BLaER1 (cell line): ENCODE measurements at regions not wholly inside any gene's neighbourhood (a gene's known extent, or its start where the extent isn't known, plus 50 kb on each side); places are given as distances from the start of the nearest gene placed in this dataset.

Source experiments
- H3K27ac ChIP-seq: shearing (Covaris generic); formaldehyde crosslinking; 2 replicates; pipeline ENCODE4 v1.8.1; 2022
- H3K27me3 ChIP-seq: shearing (Covaris generic); formaldehyde crosslinking; 2 replicates; pipeline ENCODE4 v1.8.1; 2022
- H3K36me3 ChIP-seq: shearing (Covaris generic); formaldehyde crosslinking; 2 replicates; pipeline ENCODE4 v1.8.1; 2022
- H3K4me1 ChIP-seq: shearing (Covaris generic); formaldehyde crosslinking; 2 replicates; pipeline ENCODE4 v1.8.1; 2022
- H3K4me2 ChIP-seq: shearing (Covaris generic); formaldehyde crosslinking; 2 replicates; pipeline ENCODE4 v1.8.1; 2022
- H3K4me3 ChIP-seq: shearing (Covaris generic); formaldehyde crosslinking; 2 replicates; pipeline ENCODE4 v1.8.1; 2022
- H3K9ac ChIP-seq: shearing (Covaris generic); formaldehyde crosslinking; 2 replicates; pipeline ENCODE4 v1.8.1; 2022
- H3K9me3 ChIP-seq: shearing (Covaris generic); formaldehyde crosslinking; 2 replicates; pipeline ENCODE4 v1.8.1; 2022
- H4K20me1 ChIP-seq: shearing (Covaris generic); formaldehyde crosslinking; 2 replicates; pipeline ENCODE4 v1.8.1; 2022
- Cebpa-rat ChIP-seq: shearing (Covaris generic); IDR thresholded peaks from 2 replicates; pipeline ENCODE4 v1.8.1; 2022

- no peak overlapping the region for H3K27ac ChIP-seq
- no peak overlapping the region for H3K4me2 ChIP-seq
Measured at GRCh38 chr14:50045837-50046236, 70.5 kb downstream of the VCPKMT start.

GRCh38 chr14:50047274-50047676, 69.1 kb downstream of the VCPKMT start:
- Histone ChIP-seq H3K4me3 (no peak overlapping the region), H3K27ac (no peak overlapping the region), H4K20me1 (no peaks in the 10 kb centered on the region), H3K9me3 (peaks cover 4% of the 10 kb centered on the region; the same call in 1 of the 2 replicates), H3K27me3 (no peaks in the 10 kb centered on the region), H3K4me2 (peak overlapping the region; percentile 40), H3K4me1 (peaks cover 39% of the 10 kb centered on the region), H3K9ac (no peak overlapping the region), H3K36me3 (no peaks in the 10 kb centered on the region)
- no peak for TF ChIP-seq Cebpa-rat

More at GRCh38 chr14:50045837-50046236, 70.5 kb downstream of the VCPKMT start:
- Histone ChIP-seq H3K27me3 (no peaks in the 10 kb centered on the region), H3K4me3 (no peak overlapping the region), H3K9ac (no peak overlapping the region), H3K4me1 (peaks cover 43% of the 10 kb centered on the region), H4K20me1 (no peaks in the 10 kb centered on the region), H3K36me3 (no peaks in the 10 kb centered on the region), H3K9me3 (peaks cover 4% of the 10 kb centered on the region; the same call in 1 of the 2 replicates)
- no peak for TF ChIP-seq Cebpa-rat

GRCh38 chr14:50049093-50049492, 67.3 kb downstream of the VCPKMT start:
- no peak overlapping the region for H3K4me2 ChIP-seq
- H3K27me3 ChIP-seq = no peaks in the 10 kb centered on the region

GRCh38 chr14:50049703-50050570, 66.4 kb downstream of the VCPKMT start:
- Histone ChIP-seq H3K27ac (no peak overlapping the region), H3K27me3 (no peaks in the 10 kb centered on the region), H4K20me1 (no peaks in the 10 kb centered on the region), H3K4me2 (no peak overlapping the region), H3K4me1 (peaks cover 21% of the 10 kb centered on the region), H3K36me3 (no peaks in the 10 kb centered on the region), H3K9ac (no peak overlapping the region), H3K9me3 (peaks cover 4% of the 10 kb centered on the region; the same call in 1 of the 2 replicates), H3K4me3 (no peak overlapping the region)
- TF ChIP-seq Cebpa-rat = no peak

More at GRCh38 chr14:50049093-50049492, 67.3 kb downstream of the VCPKMT start:
- Histone ChIP-seq H4K20me1 (no peaks in the 10 kb centered on the region), H3K36me3 (no peaks in the 10 kb centered on the region), H3K9ac (no peak overlapping the region), H3K4me1 (peaks cover 29% of the 10 kb centered on the region), H3K9me3 (peaks cover 4% of the 10 kb centered on the region; the same call in 1 of the 2 replicates), H3K27ac (no peak overlapping the region), H3K4me3 (no peak overlapping the region)
- no peak for TF ChIP-seq Cebpa-rat

- H3K9me3 ChIP-seq = peaks cover under 1% of the 10 kb centered on the region; the same call in 1 of the 2 replicates
- no peaks in the 10 kb centered on the region for H3K36me3 ChIP-seq
- H3K4me3 ChIP-seq = no peak overlapping the region
- H3K4me1 ChIP-seq = peaks cover 15% of the 10 kb centered on the region
- no peaks in the 10 kb centered on the region for H3K27me3 ChIP-seq
- H3K4me2 ChIP-seq = no peak overlapping the region
- H4K20me1 ChIP-seq = no peaks in the 10 kb centered on the region
- TF ChIP-seq Cebpa-rat = no peak
- H3K9ac ChIP-seq = no peak overlapping the region
- H3K27ac ChIP-seq = no peak overlapping the region
Measured at GRCh38 chr14:50051106-50051505, 65.3 kb downstream of the VCPKMT start.

- Histone ChIP-seq H3K4me2 (no peak overlapping the region), H4K20me1 (no peaks in the 10 kb centered on the region), H3K4me3 (no peak overlapping the region), H3K9ac (no peak overlapping the region), H3K9me3 (no peaks in the 10 kb centered on the region), H3K27ac (no peak overlapping the region), H3K4me1 (peaks cover 15% of the 10 kb centered on the region), H3K27me3 (no peaks in the 10 kb centered on the region), H3K36me3 (no peaks in the 10 kb centered on the region)
- no peak for TF ChIP-seq Cebpa-rat
Measured at GRCh38 chr14:50051706-50052105, 64.7 kb downstream of the VCPKMT start.

- Histone ChIP-seq H3K27ac (no peak overlapping the region), H3K9ac (no peak overlapping the region), H3K9me3 (no peaks in the 10 kb centered on the region), H3K4me3 (no peak overlapping the region), H3K4me2 (no peak overlapping the region), H3K4me1 (peaks cover 7% of the 10 kb centered on the region), H4K20me1 (no peaks in the 10 kb centered on the region), H3K36me3 (no peaks in the 10 kb centered on the region), H3K27me3 (no peaks in the 10 kb centered on the region)
- no peak for TF ChIP-seq Cebpa-rat
Measured at GRCh38 chr14:50052517-50052916, 63.9 kb downstream of the VCPKMT start.

GRCh38 chr14:50053935-50054334, 62.4 kb downstream of the VCPKMT start:
- Histone ChIP-seq H3K4me1 (no peaks in the 10 kb centered on the region), H3K36me3 (no peaks in the 10 kb centered on the region), H3K27me3 (no peaks in the 10 kb centered on the region), H3K27ac (no peak overlapping the region), H4K20me1 (no peaks in the 10 kb centered on the region), H3K9ac (no peak overlapping the region), H3K9me3 (no peaks in the 10 kb centered on the region), H3K4me2 (no peak overlapping the region), H3K4me3 (no peak overlapping the region)
- no peak for TF ChIP-seq Cebpa-rat

DNA sequence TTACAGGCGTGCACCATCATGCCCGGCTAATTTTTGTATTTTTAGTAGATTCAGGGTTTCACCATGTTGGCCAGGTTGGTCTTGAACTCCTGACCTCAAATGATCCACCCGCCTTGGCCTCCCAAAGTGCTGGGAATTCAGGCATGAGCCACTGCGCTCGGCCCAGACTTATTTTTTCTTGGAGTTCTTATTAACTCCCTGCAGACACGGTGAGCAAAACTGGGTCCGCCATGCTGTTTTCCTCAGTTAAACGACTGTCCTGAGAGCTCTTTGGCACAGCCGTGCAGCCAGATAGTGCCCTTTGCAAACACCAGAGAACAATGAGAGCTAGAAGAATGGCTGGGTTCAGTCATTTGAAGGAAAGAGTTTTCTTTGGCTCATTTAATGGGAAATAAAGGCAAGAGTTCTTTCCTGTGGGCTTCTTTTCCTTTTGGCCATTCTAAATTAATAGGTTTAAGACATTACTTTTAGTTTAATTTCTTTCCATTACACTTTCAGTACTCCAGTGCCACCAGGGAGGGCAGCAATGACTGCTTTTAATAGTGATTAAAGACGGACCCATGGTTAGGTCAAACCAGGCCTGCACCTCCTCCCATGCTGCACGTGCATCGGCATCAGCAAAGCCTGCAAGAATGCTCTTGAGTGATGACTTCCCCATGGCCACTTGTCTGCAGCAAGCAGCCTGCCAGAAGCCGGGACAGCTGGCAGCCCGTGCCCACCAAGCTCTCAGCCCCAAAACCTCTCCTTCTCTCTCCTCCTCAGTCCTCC, 60.7 kb downstream of the VCPKMT start:
- Histone ChIP-seq H3K4me1 (peaks cover 13% of the 10 kb centered on the region), H3K9me3 (no peaks in the 10 kb centered on the region), H3K9ac (no peak overlapping the region), H3K4me2 (no peak overlapping the region), H3K27me3 (no peaks in the 10 kb centered on the region), H3K4me3 (no peak overlapping the region), H4K20me1 (no peaks in the 10 kb centered on the region), H3K27ac (no peak overlapping the region), H3K36me3 (no peaks in the 10 kb centered on the region)
- no peak for TF ChIP-seq Cebpa-rat

- Histone ChIP-seq H4K20me1 (no peaks in the 10 kb centered on the region), H3K9ac (no peak overlapping the region), H3K27me3 (no peaks in the 10 kb centered on the region), H3K4me1 (peaks cover 21% of the 10 kb centered on the region), H3K36me3 (no peaks in the 10 kb centered on the region), H3K9me3 (no peaks in the 10 kb centered on the region), H3K4me3 (no peak overlapping the region), H3K27ac (no peak overlapping the region), H3K4me2 (no peak overlapping the region)
- TF ChIP-seq Cebpa-rat = no peak
Measured at GRCh38 chr14:50056435-50056834, 59.9 kb downstream of the VCPKMT start.
